NT2/D1 (cell line): ENCODE measurements at regions not wholly inside any gene's neighbourhood (a gene's known extent, or its start where the extent isn't known, plus 50 kb on each side); places are given as distances from the start of the nearest gene placed in this dataset.

Experiments
- YY1 ChIP-seq: IDR thresholded peaks from 2 replicates; pipeline ENCODE4 v1.6.1; 2011; ENCODE audit not compliant: insufficient read length, insufficient read depth
- ZNF274 ChIP-seq: IDR thresholded peaks from 2 replicates; pipeline ENCODE4 v1.6.1; 2011; ENCODE audit warnings: mild to moderate bottlenecking, low read depth, low read length

DNA sequence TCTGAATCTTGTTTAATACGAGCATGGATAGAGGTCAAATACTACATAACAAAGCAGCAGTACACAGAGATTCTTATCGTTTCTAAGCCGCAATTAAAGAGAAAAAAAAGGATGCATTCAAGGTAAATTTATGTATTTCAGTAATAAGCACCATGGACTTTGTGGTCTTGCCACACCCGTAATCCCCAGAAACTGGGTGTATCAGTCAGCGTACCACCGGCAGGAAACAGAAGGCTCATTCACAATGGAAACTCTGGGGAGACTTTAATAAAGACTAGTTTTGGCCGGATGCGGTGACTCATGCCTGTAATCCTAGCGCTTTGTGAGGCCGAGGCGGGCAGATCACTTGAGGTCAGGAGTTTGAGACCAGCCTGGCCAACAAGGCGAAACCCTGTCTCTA, 81.9 kb upstream of the ZNF280D start:
- no peak for TF ChIP-seq YY1
- no peak for TF ChIP-seq ZNF274
